ENCODE measurements at regions not wholly inside any gene's neighbourhood (a gene's known extent, or its start where the extent isn't known, plus 50 kb on each side); places are given as distances from the start of the nearest gene placed in this dataset.

DNA sequence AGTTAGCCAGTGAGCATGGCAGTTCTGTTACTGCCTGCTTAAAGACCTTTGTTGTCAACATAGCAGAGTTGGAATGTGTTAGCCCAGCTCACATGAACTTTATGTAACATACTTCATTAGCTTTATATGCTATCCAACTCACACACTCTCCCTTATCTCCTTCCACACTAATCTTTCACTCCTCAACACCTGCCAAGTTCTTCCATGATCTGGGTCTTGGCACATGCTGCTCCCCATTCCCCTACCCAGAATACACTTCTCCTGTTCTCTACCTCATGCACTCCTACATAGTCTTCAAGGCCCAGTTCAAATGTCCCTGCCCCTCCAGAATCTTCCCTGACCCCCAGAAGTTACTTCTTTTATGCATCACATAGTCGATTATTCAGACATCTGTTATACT is 179.3 kb downstream of the KATNAL1 start:
- TF ChIP-seq, protein P1, sequence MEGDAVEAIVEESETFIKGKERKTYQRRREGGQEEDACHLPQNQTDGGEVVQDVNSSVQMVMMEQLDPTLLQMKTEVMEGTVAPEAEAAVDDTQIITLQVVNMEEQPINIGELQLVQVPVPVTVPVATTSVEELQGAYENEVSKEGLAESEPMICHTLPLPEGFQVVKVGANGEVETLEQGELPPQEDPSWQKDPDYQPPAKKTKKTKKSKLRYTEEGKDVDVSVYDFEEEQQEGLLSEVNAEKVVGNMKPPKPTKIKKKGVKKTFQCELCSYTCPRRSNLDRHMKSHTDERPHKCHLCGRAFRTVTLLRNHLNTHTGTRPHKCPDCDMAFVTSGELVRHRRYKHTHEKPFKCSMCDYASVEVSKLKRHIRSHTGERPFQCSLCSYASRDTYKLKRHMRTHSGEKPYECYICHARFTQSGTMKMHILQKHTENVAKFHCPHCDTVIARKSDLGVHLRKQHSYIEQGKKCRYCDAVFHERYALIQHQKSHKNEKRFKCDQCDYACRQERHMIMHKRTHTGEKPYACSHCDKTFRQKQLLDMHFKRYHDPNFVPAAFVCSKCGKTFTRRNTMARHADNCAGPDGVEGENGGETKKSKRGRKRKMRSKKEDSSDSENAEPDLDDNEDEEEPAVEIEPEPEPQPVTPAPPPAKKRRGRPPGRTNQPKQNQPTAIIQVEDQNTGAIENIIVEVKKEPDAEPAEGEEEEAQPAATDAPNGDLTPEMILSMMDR (IDR thresholded peaks at IDR 0.05) = no peak
- TF ChIP-seq POLR2A (IDR thresholded peaks at IDR 0.05) = no peak
